ENCODE measurements at regions not wholly inside any gene's neighbourhood (a gene's known extent, or its start where the extent isn't known, plus 50 kb on each side); places are given as distances from the start of the nearest gene placed in this dataset.
"Not testable (repeated sequence)": the region's sequence is repeated elsewhere in the genome, so short reads cannot be mapped to it uniquely, and the experiment has no call there.

- DNase-seq = no peak
These were observed 229.3 kb upstream of the PKN2 start for GRCh38 chr1:88454781-88455180.

DNA sequence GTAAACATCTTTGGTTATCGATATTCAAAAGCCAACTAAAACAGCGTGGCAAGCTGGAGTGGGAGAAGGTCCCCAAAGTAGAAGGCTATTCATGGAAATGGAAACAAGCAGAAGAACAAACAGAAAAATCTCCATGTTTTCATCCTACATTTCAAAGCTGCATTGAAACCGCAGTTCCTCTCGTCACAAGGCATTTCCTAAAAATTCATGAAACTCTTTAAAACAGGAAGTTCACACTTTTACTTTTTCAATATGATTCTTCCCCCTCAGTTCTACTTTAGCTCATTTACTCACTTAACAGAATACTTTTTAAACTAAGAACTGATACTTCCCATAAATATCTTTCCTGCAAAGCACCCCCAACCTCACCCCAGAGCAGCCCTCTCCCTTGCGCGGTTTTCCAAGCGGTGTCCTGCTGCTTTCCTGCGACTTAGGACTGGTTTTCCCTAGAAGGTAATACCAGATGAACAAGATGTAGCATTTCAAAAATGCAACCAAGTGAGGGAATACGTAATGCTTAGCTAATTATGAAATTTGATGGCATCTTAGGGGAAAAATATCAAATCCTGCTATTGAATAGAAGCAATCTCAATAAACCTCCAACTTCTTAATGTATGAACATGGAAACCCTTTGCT, 228.3 kb upstream of the PKN2 start:
- no peak for DNase-seq

DNA sequence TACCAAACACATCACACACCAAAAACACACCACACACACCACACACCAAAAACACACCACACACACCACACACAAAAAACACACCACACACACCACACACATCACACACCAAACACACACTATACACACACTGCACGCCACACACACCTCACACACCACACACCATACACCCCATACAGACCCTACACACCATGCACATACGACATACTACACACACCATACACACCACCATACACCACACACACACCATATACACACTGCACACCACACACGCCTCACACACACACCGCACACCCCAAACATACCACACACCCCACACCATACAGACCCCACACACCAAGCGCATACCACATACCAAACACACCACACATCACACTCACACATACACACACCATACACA, 226.9 kb upstream of the PKN2 start:
- no peak for DNase-seq

- no peak for DNase-seq
These were observed 223.1 kb upstream of the PKN2 start for GRCh38 chr1:88461007-88461406.

DNA sequence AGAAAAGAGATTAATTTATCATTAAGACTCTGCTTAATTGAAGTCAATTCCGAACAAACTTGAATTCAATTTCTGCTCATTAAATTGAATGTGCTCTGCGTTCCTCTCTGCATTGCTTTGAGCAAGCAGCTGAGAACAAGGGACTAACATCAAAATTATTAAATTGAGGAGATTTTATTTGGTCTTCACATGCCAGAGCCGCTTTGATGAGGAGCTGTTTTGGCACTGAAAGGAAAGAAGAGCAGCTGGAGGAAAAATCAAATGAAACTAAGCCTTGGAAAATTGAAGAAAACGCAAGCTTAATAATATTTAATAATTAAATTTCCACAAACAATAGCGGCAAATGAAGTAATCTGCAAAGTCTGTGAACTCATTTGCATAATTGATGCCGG, 222.0 kb upstream of the PKN2 start:
- DNase-seq = no peak

GRCh38 chr1:88462488-88463261, 221.4 kb upstream of the PKN2 start:
- no peak for DNase-seq

DNA sequence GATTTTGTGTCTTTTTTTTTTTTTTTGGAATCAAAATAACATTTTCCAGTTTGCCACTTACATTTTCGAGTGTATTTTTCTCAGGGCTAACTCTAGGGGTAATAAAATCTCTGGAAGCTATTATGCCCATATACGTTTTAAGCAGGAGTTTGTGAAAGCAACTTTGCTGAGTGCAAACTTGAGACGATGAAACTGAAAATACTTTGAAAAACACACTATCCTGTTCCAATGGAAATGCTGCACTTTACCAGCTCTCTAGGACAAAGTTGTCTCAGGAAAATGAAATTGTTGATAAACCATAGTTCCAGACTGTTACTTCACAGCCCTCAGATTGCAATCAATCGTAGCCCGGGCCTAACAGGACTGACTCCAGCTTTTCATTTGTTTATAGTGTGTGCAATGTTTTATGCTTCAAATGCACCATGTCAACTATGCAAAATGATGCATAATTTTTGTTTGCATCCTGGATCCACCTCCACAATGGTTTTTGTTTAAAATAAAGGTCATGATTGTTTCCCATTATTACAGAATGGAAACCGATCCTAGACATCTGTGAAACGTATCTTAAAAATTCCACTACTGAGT, 220.6 kb upstream of the PKN2 start:
- no peak for DNase-seq

- DNase-seq = no peak
These were observed 218.1 kb upstream of the PKN2 start for GRCh38 chr1:88466011-88466410.

- DNase-seq = no peak
These were observed 217.0 kb upstream of the PKN2 start for GRCh38 chr1:88466899-88467580.

DNA sequence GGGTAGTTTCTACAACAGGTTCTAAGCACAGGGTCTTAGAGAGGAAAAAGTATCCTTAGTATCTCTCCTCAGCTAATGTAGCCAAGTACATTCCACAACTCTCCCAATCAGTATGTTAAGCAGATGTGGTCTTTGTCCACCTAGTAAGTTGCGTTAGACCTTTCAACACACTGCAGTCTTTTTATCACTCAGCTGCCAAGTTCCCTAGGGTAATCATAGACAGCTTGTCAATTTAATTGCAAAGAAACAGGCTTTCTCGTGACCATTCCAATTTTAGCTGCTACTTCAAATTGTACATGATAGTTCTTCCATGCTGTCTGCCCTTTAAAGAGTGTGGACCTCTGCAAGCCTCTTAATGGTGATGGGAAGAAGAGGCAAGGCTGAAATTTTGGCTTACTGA, 211.8 kb upstream of the PKN2 start:
- no peak for DNase-seq

DNA sequence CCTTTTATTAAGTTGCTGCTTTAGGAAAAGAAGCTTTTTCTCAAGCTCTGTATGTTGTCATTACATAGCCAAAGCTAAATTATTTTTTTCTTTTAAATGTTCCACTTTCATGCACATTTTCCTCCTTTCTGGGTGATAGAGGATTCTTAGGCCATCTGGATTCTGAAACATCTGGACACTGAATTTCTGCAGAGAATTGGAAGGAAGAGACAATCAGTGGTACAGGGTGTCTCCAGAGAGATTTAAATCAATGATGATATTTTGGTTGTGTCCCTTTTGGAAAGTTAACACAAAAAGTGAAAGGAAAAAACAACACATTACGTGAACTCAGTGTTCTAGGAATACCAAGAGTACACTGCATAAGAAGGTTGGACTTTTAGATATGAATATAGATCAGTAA, 211.4 kb upstream of the PKN2 start:
- DNase-seq = no peak

- DNase-seq = no peak
These were observed 209.3 kb upstream of the PKN2 start for GRCh38 chr1:88474555-88475304.

- DNase-seq = no peak
These were observed 199.2 kb upstream of the PKN2 start for GRCh38 chr1:88484881-88485280.

DNA sequence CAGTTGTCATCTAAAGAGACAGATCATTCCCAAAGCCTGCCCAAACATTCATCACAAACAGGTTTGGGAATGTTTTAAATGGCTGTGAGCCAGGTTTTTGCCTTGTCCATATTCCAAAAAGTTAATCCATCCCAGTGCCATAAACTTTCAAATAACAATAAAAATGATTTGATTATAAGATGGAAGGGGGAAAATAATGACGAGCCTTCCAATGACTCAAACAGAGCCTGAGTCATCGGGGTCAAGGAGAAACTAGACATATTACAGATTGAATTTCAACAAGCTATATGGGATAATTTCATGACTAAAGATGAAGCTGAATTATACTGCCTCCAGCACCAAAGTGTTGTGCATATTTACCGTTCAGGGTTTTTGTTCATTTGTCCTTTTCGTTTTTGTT, 195.8 kb upstream of the PKN2 start:
- DNase-seq = no peak

DNA sequence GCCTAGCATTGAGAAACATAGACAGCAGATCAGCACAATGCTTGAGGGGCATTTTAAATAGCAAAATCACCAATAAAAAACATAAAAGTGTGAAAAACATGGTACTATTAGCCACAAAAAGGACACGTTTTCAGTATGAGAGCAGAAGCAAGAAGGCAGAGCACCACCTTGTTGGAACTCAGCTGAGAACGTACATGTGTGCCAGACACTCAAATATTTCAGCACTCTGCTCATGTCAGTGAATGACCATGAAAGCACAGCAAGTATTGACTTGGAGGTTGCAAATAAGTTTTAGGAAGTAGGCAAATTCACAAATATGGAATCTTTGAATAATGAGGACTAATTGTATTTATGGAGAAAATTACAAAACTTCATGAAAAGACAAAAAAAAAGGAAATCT, 193.4 kb upstream of the PKN2 start:
- no peak for DNase-seq

DNA sequence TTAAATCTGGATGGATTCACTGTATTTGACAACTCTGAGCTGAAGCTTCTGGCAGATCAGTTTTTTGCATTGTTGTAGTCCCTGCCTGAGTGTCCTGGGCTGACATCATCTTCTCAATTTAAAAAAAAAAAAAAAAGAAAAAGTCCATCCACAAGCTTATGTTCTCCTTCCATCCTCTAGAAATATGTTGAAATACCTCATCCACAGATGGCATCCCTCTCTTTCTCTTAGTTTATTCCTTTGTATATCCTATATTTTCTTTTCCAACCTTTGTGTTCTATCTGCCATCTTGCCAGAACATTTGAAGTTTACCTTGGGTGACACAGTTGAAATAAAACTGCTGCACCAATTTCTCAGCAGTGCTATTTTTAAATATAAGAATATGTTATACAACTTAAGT, 184.4 kb upstream of the PKN2 start:
- no peak for DNase-seq

GRCh38 chr1:88502886-88503285, 181.2 kb upstream of the PKN2 start:
- DNase-seq = no peak

GRCh38 chr1:88503646-88504045, 180.4 kb upstream of the PKN2 start:
- DNase-seq = no peak

GRCh38 chr1:88504601-88505000, 179.5 kb upstream of the PKN2 start:
- DNase-seq = no peak

DNA sequence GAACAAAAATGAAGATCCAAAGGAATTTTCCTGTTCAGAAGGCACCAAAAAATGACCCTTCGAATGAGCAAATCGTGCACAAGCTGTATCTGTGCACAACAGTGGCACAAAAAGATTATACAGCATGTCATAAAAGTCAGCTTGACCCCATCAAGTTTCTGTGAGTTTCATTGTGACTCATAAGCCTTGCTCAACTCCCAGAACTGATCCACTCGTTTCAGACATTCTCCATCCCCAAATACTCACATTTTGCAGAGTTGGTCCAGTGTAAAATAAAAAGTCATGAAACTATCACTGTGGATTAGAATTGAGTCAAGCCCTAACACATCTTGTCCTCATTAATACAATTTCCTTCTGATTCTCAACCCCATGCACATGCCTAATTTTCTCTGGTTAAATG, 174.7 kb upstream of the PKN2 start:
- DNase-seq = no peak

- no peak for DNase-seq
These were observed 169.5 kb upstream of the PKN2 start for GRCh38 chr1:88514544-88515060.

DNA sequence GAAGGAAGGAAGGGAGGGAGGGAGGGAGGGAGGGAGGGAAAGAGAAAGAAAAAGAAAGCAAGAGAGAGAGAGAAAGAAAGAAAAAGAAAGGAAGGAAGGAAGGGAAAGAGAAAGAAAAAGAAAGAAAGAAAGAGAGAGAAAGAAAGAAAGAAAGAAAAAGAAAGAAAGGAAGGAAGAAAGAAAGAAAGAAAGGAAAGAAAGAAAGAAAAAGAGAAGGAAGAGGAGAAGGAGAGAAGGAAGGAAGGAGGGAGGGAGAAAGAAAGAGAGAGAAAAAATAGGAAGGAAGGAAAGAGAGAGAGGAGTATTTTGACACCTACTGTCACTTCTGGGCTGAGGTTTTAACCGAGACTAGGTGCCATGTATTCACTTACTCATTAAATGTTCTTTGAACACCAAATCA, 166.6 kb upstream of the PKN2 start:
- not testable (repeated sequence) for DNase-seq

- DNase-seq = no peak
These were observed 164.9 kb upstream of the PKN2 start for GRCh38 chr1:88519156-88519555.

Data from GOT3 (cell line).